ENCODE measurements at regions not wholly inside any gene's neighbourhood (a gene's known extent, or its start where the extent isn't known, plus 50 kb on each side); places are given as distances from the start of the nearest gene placed in this dataset.

DNA sequence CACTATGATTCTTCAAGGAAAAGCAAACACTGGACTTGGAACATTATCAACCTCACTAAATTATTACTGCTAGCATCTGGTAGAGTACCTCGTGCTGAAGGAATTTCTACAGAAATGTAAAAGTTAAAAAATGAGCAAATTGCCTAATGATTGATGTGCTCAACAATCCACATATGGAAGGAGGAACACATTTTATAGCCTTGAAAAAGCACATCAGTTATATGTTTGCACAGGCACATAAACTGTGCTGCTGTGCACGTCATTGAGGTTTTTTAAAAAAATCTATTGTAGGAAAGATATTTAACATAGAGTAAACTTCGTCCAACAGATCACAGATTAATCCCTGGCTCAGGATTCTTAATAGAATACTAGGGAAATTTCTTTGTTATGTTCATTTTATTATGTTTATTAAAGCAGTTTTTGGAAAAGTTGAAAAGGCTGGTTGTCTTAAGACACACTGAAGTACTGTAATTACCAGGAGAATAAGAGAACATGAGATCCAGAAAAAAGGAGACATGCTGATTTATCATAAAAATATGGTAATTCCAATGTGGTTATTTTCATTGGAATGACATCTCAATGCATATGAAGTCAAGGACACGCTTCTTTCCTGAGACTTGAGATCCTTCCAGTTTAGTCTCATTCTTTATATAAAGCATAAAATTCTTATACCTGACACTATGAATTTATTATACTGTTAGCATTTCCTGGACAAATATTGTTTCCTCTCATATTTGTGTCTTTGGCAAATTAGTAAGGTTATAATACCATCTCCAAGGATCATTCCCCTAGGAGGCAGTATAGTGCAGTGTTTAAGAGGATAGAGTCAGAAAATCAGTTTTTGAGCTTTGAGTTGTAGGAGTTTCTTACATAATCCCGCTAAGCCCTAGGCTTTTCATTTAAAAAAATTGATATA lies 511.1 kb downstream of the TENT5A start:
- WGBS, 2 donors: 45 to 56% methylated on average over 5 of the region's 5 CpGs
- DNase-seq (peak in 2 of 3 donors; percentile 23 to 25), ATAC-seq (ENCODE audit: insufficient read depth, low FRiP score) (no peak)
- H3K27me3 ChIP-seq (ENCODE audit: control insufficient read depth in 3 of 3, insufficient read depth in 3 of 3, low read length in 2 of 3): no peaks in the 10 kb centered on the region
- no peak overlapping the region for H3K4me3 ChIP-seq
- H3K9ac ChIP-seq (ENCODE audit: insufficient read depth in 1 of 2, low read length in 2 of 2): no peak overlapping the region
- H3K9me3 ChIP-seq (ENCODE audit: control insufficient read depth in 4 of 4, insufficient read depth in 3 of 4, low read length in 3 of 4): no peaks in the 10 kb centered on the region
- no peaks in the 10 kb centered on the region for H3K36me3 ChIP-seq (ENCODE audit: control insufficient read depth in 4 of 4, insufficient read depth in 4 of 4, low read length in 4 of 4)
- H3K4me1 ChIP-seq (ENCODE audit: control insufficient read depth in 5 of 5, insufficient read depth in 5 of 5, low read length in 5 of 5): no peaks in the 10 kb centered on the region
- TF ChIP-seq, protein P1, sequence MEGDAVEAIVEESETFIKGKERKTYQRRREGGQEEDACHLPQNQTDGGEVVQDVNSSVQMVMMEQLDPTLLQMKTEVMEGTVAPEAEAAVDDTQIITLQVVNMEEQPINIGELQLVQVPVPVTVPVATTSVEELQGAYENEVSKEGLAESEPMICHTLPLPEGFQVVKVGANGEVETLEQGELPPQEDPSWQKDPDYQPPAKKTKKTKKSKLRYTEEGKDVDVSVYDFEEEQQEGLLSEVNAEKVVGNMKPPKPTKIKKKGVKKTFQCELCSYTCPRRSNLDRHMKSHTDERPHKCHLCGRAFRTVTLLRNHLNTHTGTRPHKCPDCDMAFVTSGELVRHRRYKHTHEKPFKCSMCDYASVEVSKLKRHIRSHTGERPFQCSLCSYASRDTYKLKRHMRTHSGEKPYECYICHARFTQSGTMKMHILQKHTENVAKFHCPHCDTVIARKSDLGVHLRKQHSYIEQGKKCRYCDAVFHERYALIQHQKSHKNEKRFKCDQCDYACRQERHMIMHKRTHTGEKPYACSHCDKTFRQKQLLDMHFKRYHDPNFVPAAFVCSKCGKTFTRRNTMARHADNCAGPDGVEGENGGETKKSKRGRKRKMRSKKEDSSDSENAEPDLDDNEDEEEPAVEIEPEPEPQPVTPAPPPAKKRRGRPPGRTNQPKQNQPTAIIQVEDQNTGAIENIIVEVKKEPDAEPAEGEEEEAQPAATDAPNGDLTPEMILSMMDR (IDR thresholded peaks at IDR 0.05; ENCODE audit: control extremely low read depth, extremely low read depth): no peak
- H3K27ac ChIP-seq (ENCODE audit: low read depth in 1 of 2, low read length in 1 of 2): no peak overlapping the region

DNA sequence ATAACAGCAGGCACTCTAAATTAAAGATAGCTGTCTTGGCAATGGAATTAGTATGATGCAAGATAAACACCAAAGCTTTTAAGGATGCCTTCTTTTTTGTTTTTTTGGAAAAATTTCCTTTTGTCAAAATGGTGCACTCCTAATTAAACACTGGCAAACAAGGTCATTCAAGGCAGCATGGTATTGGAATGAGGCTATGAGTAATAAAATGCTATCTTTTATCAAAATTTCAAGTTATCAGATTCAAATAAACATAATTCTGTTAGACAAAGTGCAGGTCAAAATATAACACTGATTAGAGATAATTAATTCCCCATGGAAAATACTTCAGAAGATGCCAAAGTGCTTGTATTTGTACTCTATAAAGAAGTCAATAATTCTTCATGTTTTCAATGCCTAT lies 514.1 kb downstream of the TENT5A start:
- Histone ChIP-seq H3K9ac (ENCODE audit: insufficient read depth in 1 of 2, low read length in 2 of 2) (no peak overlapping the region), H3K4me1 (ENCODE audit: control insufficient read depth in 5 of 5, insufficient read depth in 5 of 5, low read length in 5 of 5) (no peaks in the 10 kb centered on the region), H3K4me3 (no peak overlapping the region), H3K27me3 (ENCODE audit: control insufficient read depth in 3 of 3, insufficient read depth in 3 of 3, low read length in 2 of 3) (no peaks in the 10 kb centered on the region), H3K9me3 (ENCODE audit: control insufficient read depth in 4 of 4, insufficient read depth in 3 of 4, low read length in 3 of 4) (no peaks in the 10 kb centered on the region), H3K27ac (ENCODE audit: low read depth in 1 of 2, low read length in 1 of 2) (no peak overlapping the region), H3K36me3 (ENCODE audit: control insufficient read depth in 4 of 4, insufficient read depth in 4 of 4, low read length in 4 of 4) (no peaks in the 10 kb centered on the region)
- no peak for DNase-seq
- no peak for ATAC-seq (ENCODE audit: insufficient read depth, low FRiP score)
- TF ChIP-seq, protein P1 (IDR thresholded peaks at IDR 0.05; ENCODE audit: control extremely low read depth, extremely low read depth): no peak

DNA sequence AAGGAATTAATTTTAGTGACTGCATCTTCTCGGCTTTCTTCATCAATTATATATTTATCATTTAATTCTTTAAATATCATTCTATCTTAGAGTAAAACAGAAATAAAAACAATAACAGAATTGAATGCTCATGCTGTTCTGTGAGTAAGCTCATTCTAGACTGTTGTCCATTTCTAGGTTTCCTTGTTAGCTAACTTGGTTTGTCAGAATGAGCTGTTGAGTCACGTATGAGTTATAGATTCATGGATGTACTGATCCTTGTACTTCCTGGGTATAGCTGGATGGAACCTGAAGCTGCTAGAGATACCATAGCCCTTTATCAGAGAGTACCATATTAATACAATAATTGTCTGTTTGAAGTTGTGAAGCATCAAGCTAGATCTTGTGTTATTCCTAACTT lies 515.3 kb downstream of the TENT5A start:
- Histone ChIP-seq H3K9ac (ENCODE audit: insufficient read depth in 1 of 2, low read length in 2 of 2) (no peak overlapping the region), H3K4me3 (no peak overlapping the region), H3K36me3 (ENCODE audit: control insufficient read depth in 4 of 4, insufficient read depth in 4 of 4, low read length in 4 of 4) (no peaks in the 10 kb centered on the region), H3K27ac (ENCODE audit: low read depth in 1 of 2, low read length in 1 of 2) (no peak overlapping the region), H3K9me3 (ENCODE audit: control insufficient read depth in 4 of 4, insufficient read depth in 3 of 4, low read length in 3 of 4) (no peaks in the 10 kb centered on the region), H3K4me1 (ENCODE audit: control insufficient read depth in 5 of 5, insufficient read depth in 5 of 5, low read length in 5 of 5) (no peaks in the 10 kb centered on the region), H3K27me3 (ENCODE audit: control insufficient read depth in 3 of 3, insufficient read depth in 3 of 3, low read length in 2 of 3) (no peaks in the 10 kb centered on the region)
- TF ChIP-seq, protein P1 (IDR thresholded peaks at IDR 0.05; ENCODE audit: control extremely low read depth, extremely low read depth): no peak
- DNase-seq (no peak), ATAC-seq (ENCODE audit: insufficient read depth, low FRiP score) (no peak)
- WGBS, 2 donors: 90 to 91% methylated on average over 2 of the region's 2 CpGs

All from lung (tissue), 11 donors.